RKO (cell line): ENCODE measurements at regions not wholly inside any gene's neighbourhood (a gene's known extent, or its start where the extent isn't known, plus 50 kb on each side); places are given as distances from the start of the nearest gene placed in this dataset.

Experiments
- DNase-seq: peaks from one replicate; pipeline ENCODE4 v3.0.0-alpha.2; 2016; ENCODE audit warnings: low spot score

DNA sequence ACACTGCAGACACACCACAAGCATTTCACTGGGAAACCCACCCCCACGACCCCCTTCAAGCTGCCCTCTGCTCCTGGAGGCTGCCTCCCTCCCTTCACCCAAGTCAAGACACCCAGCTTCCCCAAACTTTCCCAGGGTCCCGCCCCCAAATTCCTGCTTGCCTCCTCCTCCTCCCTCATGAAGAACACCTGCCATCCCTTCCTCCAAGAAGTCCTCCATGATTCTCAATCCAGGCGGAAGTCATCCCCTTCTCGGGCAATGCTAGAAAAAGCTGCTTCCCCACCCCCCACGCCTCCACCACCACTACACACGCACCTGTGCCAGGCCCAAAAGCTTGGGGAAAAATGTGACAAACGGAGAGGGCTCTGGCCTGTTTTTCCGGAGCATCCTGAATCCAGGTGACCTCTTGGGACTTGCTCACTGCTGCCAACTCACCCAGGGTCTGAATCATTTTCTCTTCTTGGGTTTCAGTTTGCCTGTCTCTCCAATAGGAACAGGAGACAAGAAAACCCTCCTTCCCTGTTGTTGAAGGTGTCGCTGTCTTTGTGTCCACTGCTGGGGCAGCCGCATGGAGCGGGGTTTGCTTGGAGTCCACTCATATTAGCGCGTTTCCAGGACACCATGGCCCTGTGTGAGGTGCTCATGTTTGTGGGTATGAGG, 101.0 kb upstream of the CASZ1 start:
- no peak for DNase-seq

GRCh38 chr1:10897981-10898728, 101.7 kb upstream of the CASZ1 start:
- no peak for DNase-seq

- no peak for DNase-seq
Measured at GRCh38 chr1:10898921-10899320, 102.5 kb upstream of the CASZ1 start.

DNA sequence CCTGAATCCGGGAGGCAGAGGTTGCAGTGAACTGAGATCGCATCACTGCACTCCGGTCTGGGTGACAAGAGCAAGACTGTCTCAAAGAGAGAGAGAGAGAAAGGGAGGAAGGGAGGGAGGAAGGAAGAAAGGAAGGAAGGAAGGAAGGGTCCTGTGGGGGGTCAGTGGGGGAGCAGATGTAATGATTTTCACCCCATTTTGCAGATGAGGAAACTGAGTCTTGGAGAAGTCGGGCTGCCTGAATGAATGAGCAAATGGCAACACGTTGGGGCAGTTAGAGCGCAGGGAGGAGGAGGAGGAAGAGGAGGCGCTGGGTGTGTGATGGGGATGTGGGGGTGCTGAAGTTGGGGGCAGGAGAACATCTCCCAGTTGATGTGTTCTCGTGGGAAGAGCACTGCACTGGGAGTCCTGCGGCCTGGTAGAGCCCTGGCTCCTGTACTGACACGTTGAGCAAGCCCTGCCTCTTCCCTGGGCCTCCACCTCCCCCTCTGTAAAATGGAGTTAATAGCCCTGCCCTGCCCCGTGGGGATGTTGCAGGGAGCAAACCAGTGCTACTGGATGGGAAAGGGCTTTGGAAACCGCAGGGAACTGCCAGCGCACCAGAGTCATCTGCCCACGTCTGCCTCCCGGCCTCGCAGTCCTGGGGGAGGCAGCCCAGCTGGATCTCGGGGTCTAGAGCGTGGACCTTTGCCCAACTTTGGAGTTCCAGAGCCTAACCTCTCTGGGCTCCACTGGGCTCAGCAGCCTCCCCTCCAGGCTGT, 103.2 kb upstream of the CASZ1 start:
- DNase-seq = no peak

DNA sequence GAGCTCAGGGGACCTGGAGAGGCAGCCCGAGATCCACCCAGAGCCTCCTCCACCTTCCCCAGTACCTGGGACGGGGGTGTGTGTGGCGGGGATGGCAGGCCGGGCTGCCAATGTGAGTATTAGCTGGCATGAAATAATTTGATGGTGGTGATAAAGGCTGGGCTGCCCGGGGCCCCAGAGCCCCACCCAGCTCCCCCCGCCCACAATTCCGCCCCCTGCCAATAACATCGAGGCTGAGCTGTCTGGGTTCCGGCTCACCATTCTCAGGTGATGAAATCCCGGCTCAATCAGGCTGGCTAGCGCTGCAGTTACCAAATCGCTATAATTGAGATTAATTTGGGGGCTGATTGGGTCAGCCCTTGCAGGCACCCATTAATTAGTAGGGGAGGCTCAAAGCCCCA, 103.8 kb upstream of the CASZ1 start:
- no peak for DNase-seq

DNA sequence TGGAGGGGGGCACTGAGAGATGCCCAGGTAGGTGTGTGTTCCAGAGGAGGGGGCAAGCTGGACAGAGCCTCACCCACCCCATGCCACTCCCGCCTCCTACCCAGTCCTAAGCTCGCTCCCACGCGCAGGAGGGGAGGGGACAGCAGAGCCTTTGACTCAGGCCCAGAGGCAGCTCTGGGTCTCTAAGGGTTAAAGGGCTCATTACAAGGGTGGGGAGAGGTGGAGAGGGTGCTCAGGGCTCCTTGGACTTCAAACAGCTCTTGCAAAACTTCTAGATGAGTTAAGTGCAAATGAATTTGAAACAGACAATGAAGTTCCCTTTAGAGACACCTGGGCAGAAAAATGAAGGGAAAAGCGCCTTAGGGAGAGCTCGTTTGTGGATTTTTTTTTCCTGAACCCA, 104.2 kb upstream of the CASZ1 start:
- no peak for DNase-seq

DNA sequence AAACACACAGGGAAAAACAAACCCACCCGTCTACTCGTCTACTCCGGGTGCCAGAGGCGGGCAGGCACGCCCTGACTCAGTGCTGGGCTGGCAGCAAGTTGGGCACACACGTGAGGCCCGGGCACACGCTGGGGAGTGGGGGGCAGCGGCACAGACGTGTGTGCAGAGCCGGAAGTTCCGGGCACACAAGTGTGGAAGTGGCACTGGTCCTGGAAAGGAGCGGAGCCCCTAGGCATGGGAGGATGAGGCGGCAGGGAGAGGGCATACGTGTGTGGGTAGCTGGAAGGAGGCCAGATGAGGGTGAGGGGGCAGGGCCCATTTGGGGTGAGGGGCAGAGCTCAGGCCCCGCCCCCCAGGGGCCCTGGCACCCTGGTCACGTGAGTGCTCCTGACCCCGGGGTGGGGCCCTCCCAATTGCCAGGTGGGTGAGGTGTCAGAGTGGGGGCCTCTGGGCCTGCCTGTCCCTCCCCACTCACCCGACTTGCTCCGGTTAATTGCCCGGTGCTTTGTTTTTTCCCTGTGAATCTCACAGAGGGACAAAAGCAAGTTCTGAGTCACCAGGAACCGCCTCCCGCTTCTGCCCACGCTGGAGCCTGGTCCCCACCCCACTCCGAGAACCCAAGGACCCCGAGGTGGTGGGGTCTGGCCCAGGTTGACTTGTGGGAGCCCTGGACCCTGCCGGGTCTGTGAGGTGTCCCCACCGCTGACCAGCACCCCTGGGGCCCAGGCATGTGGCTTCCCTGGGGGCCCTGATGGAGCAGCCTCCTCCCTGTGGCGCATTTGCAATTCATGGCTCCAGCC, 104.8 kb upstream of the CASZ1 start:
- no peak for DNase-seq

- no peak for DNase-seq
Measured at GRCh38 chr1:10901891-10902805, 105.7 kb upstream of the CASZ1 start.

GRCh38 chr1:10903421-10903820, 107.0 kb upstream of the CASZ1 start:
- no peak for DNase-seq

GRCh38 chr1:10903821-10904220, 107.4 kb upstream of the CASZ1 start:
- no peak for DNase-seq

- no peak for DNase-seq
Measured at GRCh38 chr1:10904396-10905358, 107.8 kb upstream of the TARDBP start.

- DNase-seq = no peak
Measured at GRCh38 chr1:10905841-10906655, 106.4 kb upstream of the TARDBP start.

DNA sequence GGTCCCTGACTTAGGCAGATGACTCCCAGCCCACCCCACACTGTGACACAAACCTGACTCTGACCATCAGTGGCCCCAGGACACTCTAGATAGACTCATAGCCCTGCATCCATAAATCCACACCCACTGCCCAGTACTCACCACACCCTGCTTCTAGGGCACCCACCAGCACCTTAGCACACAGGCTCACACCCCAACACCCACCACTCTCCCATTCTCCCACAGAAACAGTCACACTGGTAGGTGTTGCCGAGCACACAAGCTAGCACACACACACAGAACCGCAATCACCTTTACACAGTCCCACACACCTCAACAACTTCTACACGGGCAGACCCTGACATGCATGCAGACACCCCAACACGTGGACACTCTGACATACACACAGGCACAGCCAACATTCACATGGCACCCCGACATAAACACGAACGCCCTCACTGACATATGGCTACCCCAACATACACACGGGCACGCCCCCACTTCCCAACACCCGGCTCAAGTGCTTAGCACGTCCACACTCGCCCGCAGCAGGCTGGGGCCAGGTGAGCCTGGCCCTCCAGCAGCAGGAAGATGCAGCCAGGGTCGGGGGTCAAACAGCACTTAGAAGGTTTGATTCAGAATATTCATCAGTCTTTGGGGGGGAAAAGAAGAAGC, 105.5 kb upstream of the TARDBP start:
- no peak for DNase-seq

GRCh38 chr1:10908266-10908665, 104.2 kb upstream of the TARDBP start:
- no peak for DNase-seq

DNA sequence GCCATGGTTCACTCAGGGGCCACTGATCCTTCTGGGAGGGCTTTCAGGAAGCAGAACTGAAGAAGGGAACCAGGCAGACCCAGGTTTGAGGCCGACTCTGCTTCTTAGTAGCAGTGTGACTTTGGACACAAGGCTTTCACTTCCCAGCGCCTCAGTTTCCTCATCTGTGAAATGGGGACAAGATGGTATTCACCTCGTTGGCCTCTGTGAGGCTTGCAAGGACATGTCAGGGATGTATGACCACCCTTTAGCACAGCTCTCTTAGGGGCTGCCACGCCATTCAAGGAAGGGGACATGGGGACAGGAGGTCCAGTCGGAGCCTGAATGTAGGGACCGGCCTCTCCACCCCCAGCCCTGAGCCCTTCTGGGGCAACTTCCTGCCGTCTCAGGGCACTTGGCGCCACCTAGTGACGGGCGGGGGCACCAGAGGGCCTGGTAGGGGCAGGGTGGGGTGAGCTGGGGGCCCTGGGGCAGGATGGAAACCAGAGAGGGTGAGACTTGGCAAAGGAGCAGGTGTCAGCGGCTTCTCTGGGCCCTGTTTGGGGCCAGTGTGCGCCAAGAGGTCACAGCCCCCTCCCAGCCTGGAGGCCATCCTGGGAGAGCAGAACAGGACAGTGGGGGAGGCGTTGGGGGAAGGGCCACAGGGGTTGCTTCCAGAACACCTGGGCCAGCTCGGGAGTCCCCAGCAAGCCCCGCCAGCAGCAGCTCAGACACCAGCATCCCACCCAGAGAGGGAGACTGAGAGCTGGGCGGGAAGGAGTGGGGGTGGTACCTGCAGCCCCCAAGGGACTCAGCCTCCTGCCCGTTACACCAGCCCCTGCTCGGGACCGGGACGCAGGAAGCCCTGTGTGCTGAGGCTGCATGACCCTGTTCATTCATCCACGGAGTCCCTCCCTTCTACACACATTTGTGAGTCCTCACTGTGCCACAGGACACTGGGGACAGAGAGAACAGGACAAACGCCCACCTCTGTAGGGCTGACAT, 102.5 kb upstream of the TARDBP start:
- peak; percentile 30 for DNase-seq

DNA sequence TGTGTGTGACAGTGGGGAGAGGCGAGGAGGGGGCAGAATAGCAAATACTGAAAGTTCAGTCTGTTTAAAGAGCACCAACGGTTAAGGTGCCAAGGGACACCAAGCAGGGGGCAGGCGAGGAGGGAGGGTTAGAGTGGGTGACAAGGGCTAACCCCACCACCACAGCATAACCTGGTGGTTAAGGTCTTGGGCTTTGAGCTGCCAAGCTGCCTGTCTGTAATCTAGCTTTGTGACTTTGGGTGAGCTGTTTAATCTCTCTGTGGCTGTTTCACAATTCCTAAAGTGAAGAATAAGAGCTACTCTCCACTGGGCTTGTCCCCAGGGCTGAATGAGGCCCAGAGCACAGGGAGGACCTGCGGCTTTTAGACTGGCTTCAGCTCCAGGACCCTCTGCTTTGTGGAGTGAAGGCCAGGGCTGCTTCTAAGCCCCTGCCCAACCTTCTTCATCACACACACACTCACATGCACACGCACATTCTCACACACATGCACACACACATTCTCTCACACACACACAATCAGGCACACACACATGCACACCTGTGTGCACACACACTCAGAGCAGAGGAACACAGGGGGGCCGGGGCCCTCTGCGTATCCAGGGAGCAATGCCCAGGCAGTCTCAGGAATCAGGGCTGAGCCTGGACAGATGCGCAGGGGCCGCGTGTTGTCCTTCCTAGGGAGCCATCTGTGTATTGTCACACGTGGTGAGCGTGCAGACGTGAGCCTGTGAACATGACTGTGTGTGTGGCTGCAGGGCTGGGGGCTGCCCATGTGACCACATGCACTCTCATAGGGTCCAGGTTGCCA, 101.6 kb upstream of the TARDBP start:
- DNase-seq = no peak
